Thoracic aorta (tissue), 2 donors: ENCODE measurements at regions not wholly inside any gene's neighbourhood (a gene's known extent, or its start where the extent isn't known, plus 50 kb on each side); places are given as distances from the start of the nearest gene placed in this dataset.
A peak's percentile ranks its signal among the peaks of the same experiment; 100 is the strongest.

Experiments used
- ATAC-seq: fragments of 150-250 bp; one replicate; pipeline ENCODE4 v1.8.0; 2017; ENCODE audit warnings: low read depth; ENCODE audit not compliant: insufficient number of reproducible peaks, low FRiP score
- DNase-seq: peaks from one replicate; pipeline ENCODE4 v3.0.0-alpha.2; 2020; ENCODE audit warnings: low spot score
- H3K27ac ChIP-seq, 2 donors: fragments of 200-600 bp; sonication (generic); 1 replicate in 1 of 2; 2 replicates in 1 of 2; pipeline ENCODE4 v1.5.1; 2016; ENCODE audit warnings: mild to moderate bottlenecking in 2 of 2, moderate library complexity in 2 of 2
- H3K27me3 ChIP-seq: fragments of 200-600 bp; sonication (generic); replicated peaks from 2 replicates; pipeline ENCODE4 v1.6.0; 2016; ENCODE audit warnings: mild to moderate bottlenecking; ENCODE audit not compliant: insufficient read depth
- H3K36me3 ChIP-seq: fragments of 200-600 bp; sonication (generic); one replicate; pipeline ENCODE4 v1.5.1; 2016
- H3K4me1 ChIP-seq, 2 donors: fragments of 200-600 bp; sonication (generic); 1 replicate in 1 of 2; 2 replicates in 1 of 2; pipeline versions ENCODE4 v1.5.1 to v1.6.0; 2016; ENCODE audit warnings: low read depth in 2 of 2, mild to moderate bottlenecking in 1 of 2; ENCODE audit not compliant: control insufficient read depth in 1 of 2
- H3K4me3 ChIP-seq: fragments of 200-600 bp; sonication (generic); 2 replicates; pipeline ENCODE4 v1.5.1; 2016; ENCODE audit warnings: mild to moderate bottlenecking
- H3K9me3 ChIP-seq: fragments of 200-600 bp; sonication (generic); 2 replicates; pipeline ENCODE4 v1.5.1; 2016
- CTCF ChIP-seq: fragments of 200-600 bp; sonication (generic); IDR thresholded peaks from one replicate; pipeline ENCODE4 v1.5.1; 2019; ENCODE audit warnings: antibody characterized with exemption

- H3K36me3 ChIP-seq: no peaks in the 10 kb centered on the region
- H3K4me1 ChIP-seq: peaks cover 6 to 22% of the 10 kb centered on the region in 2 donors
- no peak overlapping the region for H3K27ac ChIP-seq
- no peaks in the 10 kb centered on the region for H3K9me3 ChIP-seq
- no peaks in the 10 kb centered on the region for H3K27me3 ChIP-seq
- no peak overlapping the region for H3K4me3 ChIP-seq
- no peak for TF ChIP-seq CTCF
- ATAC-seq: no peak
- DNase-seq: no peak
Measured at GRCh38 chr13:40350283-40350992, 316.0 kb downstream of the FOXO1 start.

GRCh38 chr13:40351537-40352379 is 314.7 kb downstream of the FOXO1 start:
- H3K27me3 ChIP-seq: no peaks in the 10 kb centered on the region
- ATAC-seq (no peak), DNase-seq (no peak)
- no peak for TF ChIP-seq CTCF
- H3K4me1 ChIP-seq: peaks cover 6 to 22% of the 10 kb centered on the region in 2 donors
- no peaks in the 10 kb centered on the region for H3K36me3 ChIP-seq
- peak overlapping the region; percentile 74 to 75 for H3K27ac ChIP-seq
- no peaks in the 10 kb centered on the region for H3K9me3 ChIP-seq
- peak overlapping the region; percentile 3 for H3K4me3 ChIP-seq

- Histone ChIP-seq H3K36me3 (no peaks in the 10 kb centered on the region), H3K4me3 (peak overlapping the region; percentile 3), H3K4me1 (peaks cover 6 to 22% of the 10 kb centered on the region in 2 donors), H3K27ac (peak overlapping the region; percentile 74 to 75), H3K27me3 (no peaks in the 10 kb centered on the region), H3K9me3 (no peaks in the 10 kb centered on the region)
- ATAC-seq (peak; percentile 69), DNase-seq (peak; percentile 10)
- no peak for TF ChIP-seq CTCF
Measured at GRCh38 chr13:40352380-40352778, 314.1 kb downstream of the FOXO1 start.

- DNase-seq (no peak), ATAC-seq (peak; percentile 13)
- no peak for TF ChIP-seq CTCF
Measured at GRCh38 chr13:40352802-40353562, 313.5 kb downstream of the FOXO1 start.

More at GRCh38 chr13:40352802-40353562, 313.5 kb downstream of the FOXO1 start:
- Histone ChIP-seq H3K4me1 (peaks cover 6 to 22% of the 10 kb centered on the region in 2 donors), H3K4me3 (peak overlapping the region; percentile 3), H3K36me3 (no peaks in the 10 kb centered on the region), H3K27ac (peak overlapping the region; percentile 45 to 75), H3K9me3 (no peaks in the 10 kb centered on the region), H3K27me3 (no peaks in the 10 kb centered on the region)
